ENCODE measurements at regions not wholly inside any gene's neighbourhood (a gene's known extent, or its start where the extent isn't known, plus 50 kb on each side); places are given as distances from the start of the nearest gene placed in this dataset.

GRCh38 chr2:181837563-181837962 lies 54.0 kb upstream of the ITPRID2 start:
- no peaks in the 10 kb centered on the region for H4K20me1 ChIP-seq (ENCODE audit: insufficient read depth, low read length)
- DNase-seq (ENCODE audit: low read depth) (no peak), FAIRE-seq (no peak)
- Mint-ChIP-seq H3K27me3 (ENCODE audit: low read depth, unreplicated experiment) (no peaks in the 10 kb centered on the region), H3K36me3 (ENCODE audit: low read depth, unreplicated experiment) (no peaks in the 10 kb centered on the region), H3K27ac (ENCODE audit: unreplicated experiment) (no peak overlapping the region), H3K4me1 (ENCODE audit: low read depth, unreplicated experiment) (no peaks in the 10 kb centered on the region), H3K4me3 (ENCODE audit: unreplicated experiment) (no peak overlapping the region), H3K9me3 (ENCODE audit: unreplicated experiment) (no peaks in the 10 kb centered on the region)
- no peak overlapping the region for H3K27ac ChIP-seq (ENCODE audit: low read depth, low read length)
- H3K9me3 ChIP-seq (ENCODE audit: insufficient read depth, low read depth, low read length), result no peaks in the 10 kb centered on the region
- no peaks in the 10 kb centered on the region for H3K79me2 ChIP-seq (ENCODE audit: insufficient read depth, low read length)
- no peak overlapping the region for H2AFZ ChIP-seq (ENCODE audit: low read depth, low read length)
- no peak for TF ChIP-seq CTCF (IDR thresholded peaks at IDR 0.05; ENCODE audit: insufficient read depth, low read depth, low read length)
- TF ChIP-seq EZH2 (IDR thresholded peaks at IDR 0.05; ENCODE audit: insufficient read depth, low read length), result no peak
- H3K4me3 ChIP-seq (ENCODE audit: insufficient read depth, low read depth, low read length), result no peak overlapping the region
- no peaks in the 10 kb centered on the region for H3K4me1 ChIP-seq (ENCODE audit: insufficient read depth, low read length)
- H3K4me2 ChIP-seq (ENCODE audit: low read length), result no peak overlapping the region
- H3K36me3 ChIP-seq (ENCODE audit: insufficient read depth, low read length), result no peaks in the 10 kb centered on the region
- no peak overlapping the region for H3K9ac ChIP-seq (ENCODE audit: low read length)
- H3K27me3 ChIP-seq (ENCODE audit: insufficient read depth, low read length), result no peaks in the 10 kb centered on the region

GRCh38 chr2:181839811-181840210 lies 51.7 kb upstream of the ITPRID2 start:
- no peak overlapping the region for H3K4me3 ChIP-seq (ENCODE audit: insufficient read depth, low read depth, low read length)
- no peak overlapping the region for H3K27ac ChIP-seq (ENCODE audit: low read depth, low read length)
- no peaks in the 10 kb centered on the region for H3K36me3 ChIP-seq (ENCODE audit: insufficient read depth, low read length)
- no peaks in the 10 kb centered on the region for H4K20me1 ChIP-seq (ENCODE audit: insufficient read depth, low read length)
- H3K27me3 Mint-ChIP-seq (ENCODE audit: low read depth, unreplicated experiment), result no peaks in the 10 kb centered on the region
- no peaks in the 10 kb centered on the region for H3K4me1 Mint-ChIP-seq (ENCODE audit: low read depth, unreplicated experiment)
- TF ChIP-seq CTCF (IDR thresholded peaks at IDR 0.05; ENCODE audit: insufficient read depth, low read depth, low read length) (no peak), EZH2 (IDR thresholded peaks at IDR 0.05; ENCODE audit: insufficient read depth, low read length) (no peak)
- no peak overlapping the region for H3K4me3 Mint-ChIP-seq (ENCODE audit: unreplicated experiment)
- no peaks in the 10 kb centered on the region for H3K9me3 ChIP-seq (ENCODE audit: insufficient read depth, low read depth, low read length)
- DNase-seq (ENCODE audit: low read depth) (no peak), FAIRE-seq (no peak)
- no peaks in the 10 kb centered on the region for H3K36me3 Mint-ChIP-seq (ENCODE audit: low read depth, unreplicated experiment)
- H3K4me2 ChIP-seq (ENCODE audit: low read length), result no peak overlapping the region
- H3K27ac Mint-ChIP-seq (ENCODE audit: unreplicated experiment), result no peak overlapping the region
- no peaks in the 10 kb centered on the region for H3K9me3 Mint-ChIP-seq (ENCODE audit: unreplicated experiment)
- H3K4me1 ChIP-seq (ENCODE audit: insufficient read depth, low read length), result no peaks in the 10 kb centered on the region
- H3K27me3 ChIP-seq (ENCODE audit: insufficient read depth, low read length), result no peaks in the 10 kb centered on the region
- H2AFZ ChIP-seq (ENCODE audit: low read depth, low read length), result no peak overlapping the region
- no peak overlapping the region for H3K9ac ChIP-seq (ENCODE audit: low read length)
- no peaks in the 10 kb centered on the region for H3K79me2 ChIP-seq (ENCODE audit: insufficient read depth, low read length)

DNA sequence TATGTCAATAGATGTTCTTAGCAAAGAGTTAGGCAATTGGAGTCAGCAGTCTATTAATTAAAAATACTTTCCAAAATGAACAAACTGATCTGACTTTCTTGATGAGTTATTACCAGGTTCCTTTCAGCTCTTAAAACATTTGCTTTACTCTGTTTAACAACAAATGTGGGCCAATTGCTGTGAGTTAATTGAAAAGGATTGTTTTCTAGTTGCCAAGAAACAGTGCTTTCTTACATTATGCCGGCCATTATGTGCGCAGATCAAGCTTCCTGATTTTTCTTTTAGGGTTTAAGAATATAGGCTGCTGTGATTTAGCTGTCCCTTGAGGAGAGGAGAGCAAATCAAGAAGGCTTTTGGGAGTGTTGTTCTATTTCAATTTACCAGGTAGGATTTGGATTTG lies 50.5 kb upstream of the ITPRID2 start:
- Histone ChIP-seq H3K27me3 (ENCODE audit: insufficient read depth, low read length) (no peaks in the 10 kb centered on the region), H3K9me3 (ENCODE audit: insufficient read depth, low read depth, low read length) (no peaks in the 10 kb centered on the region), H4K20me1 (ENCODE audit: insufficient read depth, low read length) (no peaks in the 10 kb centered on the region), H3K79me2 (ENCODE audit: insufficient read depth, low read length) (no peaks in the 10 kb centered on the region), H3K4me3 (ENCODE audit: insufficient read depth, low read depth, low read length) (no peak overlapping the region), H3K4me2 (ENCODE audit: low read length) (no peak overlapping the region), H2AFZ (ENCODE audit: low read depth, low read length) (no peak overlapping the region), H3K36me3 (ENCODE audit: insufficient read depth, low read length) (no peaks in the 10 kb centered on the region), H3K9ac (ENCODE audit: low read length) (no peak overlapping the region), H3K27ac (ENCODE audit: low read depth, low read length) (no peak overlapping the region), H3K4me1 (ENCODE audit: insufficient read depth, low read length) (no peaks in the 10 kb centered on the region)
- no peaks in the 10 kb centered on the region for H3K27me3 Mint-ChIP-seq (ENCODE audit: low read depth, unreplicated experiment)
- H3K27ac Mint-ChIP-seq (ENCODE audit: unreplicated experiment), result no peak overlapping the region
- no peaks in the 10 kb centered on the region for H3K4me1 Mint-ChIP-seq (ENCODE audit: low read depth, unreplicated experiment)
- DNase-seq (ENCODE audit: low read depth), result no peak
- H3K36me3 Mint-ChIP-seq (ENCODE audit: low read depth, unreplicated experiment), result no peaks in the 10 kb centered on the region
- TF ChIP-seq EZH2 (IDR thresholded peaks at IDR 0.05; ENCODE audit: insufficient read depth, low read length) (no peak), CTCF (IDR thresholded peaks at IDR 0.05; ENCODE audit: insufficient read depth, low read depth, low read length) (no peak)
- no peak overlapping the region for H3K4me3 Mint-ChIP-seq (ENCODE audit: unreplicated experiment)
- H3K9me3 Mint-ChIP-seq (ENCODE audit: unreplicated experiment), result no peaks in the 10 kb centered on the region
- no peak for FAIRE-seq

All from astrocyte (in vitro differentiated cells and primary cell).